Endodermal cell (in vitro differentiated cells): ENCODE measurements at regions not wholly inside any gene's neighbourhood (a gene's known extent, or its start where the extent isn't known, plus 50 kb on each side); places are given as distances from the start of the nearest gene placed in this dataset.

Source experiments
- DNase-seq: peaks from one replicate; pipeline ENCODE4 v3.0.0-alpha.2; 2017
- H3K27ac ChIP-seq: 2 replicates; pipeline ENCODE4 v1.5.1; 2013; ENCODE audit warnings: mild to moderate bottlenecking, low read depth, low read length, moderate library complexity
- H3K27me3 ChIP-seq: 2 replicates; pipeline ENCODE4 v1.6.1; 2013; ENCODE audit warnings: mild to moderate bottlenecking, low read length, moderate library complexity; ENCODE audit not compliant: insufficient read depth, control insufficient read depth, poor library complexity, severe bottlenecking
- H3K36me3 ChIP-seq: 2 replicates; pipeline ENCODE4 v1.7.0; 2013; ENCODE audit warnings: mild to moderate bottlenecking, low read length, moderate library complexity; ENCODE audit not compliant: control insufficient read depth, insufficient read depth
- H3K4me1 ChIP-seq: one replicate; pipeline ENCODE4 v1.7.0; 2013; ENCODE audit warnings: low read length; ENCODE audit not compliant: control insufficient read depth, insufficient read depth
- H3K4me3 ChIP-seq: 2 replicates; pipeline ENCODE4 v1.5.1; 2013; ENCODE audit warnings: mild to moderate bottlenecking, low read length, moderate library complexity
- H3K9ac ChIP-seq: 2 replicates; pipeline ENCODE4 v1.6.1; 2013; ENCODE audit warnings: mild to moderate bottlenecking, low read length, moderate library complexity; ENCODE audit not compliant: poor library complexity, severe bottlenecking; ENCODE audit errors: extremely low read depth
- H3K9me3 ChIP-seq: 2 replicates; pipeline ENCODE4 v1.6.1; 2013; ENCODE audit warnings: mild to moderate bottlenecking, low read length, moderate library complexity; ENCODE audit not compliant: control insufficient read depth
- H3K27ac Mint-ChIP-seq: 2 replicates; pipeline ENCODE4 v1.8.0; 2020; ENCODE audit warnings: mixed read lengths
- H3K27me3 Mint-ChIP-seq: 2 replicates; pipeline ENCODE4 v1.8.0; 2021; ENCODE audit warnings: mild to moderate bottlenecking, mixed read lengths; ENCODE audit not compliant: insufficient read depth
- H3K36me3 Mint-ChIP-seq: 2 replicates; pipeline ENCODE4 v1.8.0; 2020; ENCODE audit warnings: low read depth, mixed read lengths
- H3K4me1 Mint-ChIP-seq: 2 replicates; pipeline ENCODE4 v1.8.0; 2020; ENCODE audit warnings: mixed read lengths
- H3K4me3 Mint-ChIP-seq: 2 replicates; pipeline ENCODE4 v1.8.0; 2020; ENCODE audit warnings: mild to moderate bottlenecking, moderate library complexity, mixed read lengths
- H3K9me3 Mint-ChIP-seq: 2 replicates; pipeline ENCODE4 v1.8.0; 2020; ENCODE audit warnings: mild to moderate bottlenecking, mixed read lengths
- CTCF ChIP-seq: fragments of 200-600 bp; sonication (generic); conservative IDR thresholded peaks from 2 replicates; pipeline ENCODE4 v1.5.0; 2021; ENCODE audit warnings: antibody characterized with exemption, mild to moderate bottlenecking
- WGBS, 2 experiments: methylation state at CpG; one replicate each; pipeline versions ENCODE4 v1.1.5 to v1.1.7; 2013; ENCODE audit warnings: missing lambda C conversion rate in 2 of 2, mixed read lengths in 1 of 2; ENCODE audit not compliant: insufficient coverage in 1 of 2, insufficient read length in 1 of 2; 5-methylcytosine and 5-hydroxymethylcytosine counted together

- DNase-seq, result no peak
- no peaks in the 10 kb centered on the region for H3K9me3 ChIP-seq
- H3K36me3 ChIP-seq, result no peaks in the 10 kb centered on the region
- no peak overlapping the region for H3K9ac ChIP-seq
- 86 to 90% methylated on average over 1 to 2 of the region's 2 CpGs for WGBS, 2 experiments
- no peak overlapping the region for H3K27ac Mint-ChIP-seq
- no peaks in the 10 kb centered on the region for H3K4me1 Mint-ChIP-seq
- no peaks in the 10 kb centered on the region for H3K36me3 Mint-ChIP-seq
- no peaks in the 10 kb centered on the region for H3K27me3 ChIP-seq
- no peak for TF ChIP-seq CTCF
- H3K9me3 Mint-ChIP-seq, result no peaks in the 10 kb centered on the region
- H3K4me3 ChIP-seq, result no peak overlapping the region
- H3K4me1 ChIP-seq, result no peaks in the 10 kb centered on the region
- H3K27me3 Mint-ChIP-seq, result no peaks in the 10 kb centered on the region
- no peak overlapping the region for H3K27ac ChIP-seq
- no peak overlapping the region for H3K4me3 Mint-ChIP-seq
These were observed 97.2 kb upstream of the MAD2L1 start for GRCh38 chr4:120163895-120164294.

GRCh38 chr4:120158841-120159463, 92.3 kb upstream of the MAD2L1 start:
- H3K4me3 ChIP-seq, result no peak overlapping the region
- H3K4me1 ChIP-seq, result no peaks in the 10 kb centered on the region
- no peak overlapping the region for H3K27ac Mint-ChIP-seq
- no peaks in the 10 kb centered on the region for H3K36me3 Mint-ChIP-seq
- WGBS, 2 experiments, result 57 to 79% methylated on average over 2 to 3 of the region's 3 CpGs
- no peak overlapping the region for H3K9ac ChIP-seq
- H3K9me3 ChIP-seq, result no peaks in the 10 kb centered on the region
- peak overlapping the region; percentile 87 for H3K27ac ChIP-seq
- no peaks in the 10 kb centered on the region for H3K9me3 Mint-ChIP-seq
- H3K27me3 ChIP-seq, result no peaks in the 10 kb centered on the region
- no peaks in the 10 kb centered on the region for H3K36me3 ChIP-seq
- no peaks in the 10 kb centered on the region for H3K27me3 Mint-ChIP-seq
- no peak for DNase-seq
- no peaks in the 10 kb centered on the region for H3K4me1 Mint-ChIP-seq
- no peak overlapping the region for H3K4me3 Mint-ChIP-seq
- TF ChIP-seq CTCF, result no peak

GRCh38 chr4:120158046-120158445, 91.4 kb upstream of the MAD2L1 start:
- no peaks in the 10 kb centered on the region for H3K4me1 ChIP-seq
- Mint-ChIP-seq H3K9me3 (no peaks in the 10 kb centered on the region), H3K36me3 (no peaks in the 10 kb centered on the region), H3K27me3 (no peaks in the 10 kb centered on the region), H3K4me3 (no peak overlapping the region), H3K4me1 (no peaks in the 10 kb centered on the region), H3K27ac (no peak overlapping the region)
- no peaks in the 10 kb centered on the region for H3K36me3 ChIP-seq
- DNase-seq, result no peak
- no peak overlapping the region for H3K9ac ChIP-seq
- H3K27ac ChIP-seq, result peak overlapping the region; percentile 65
- WGBS, 2 experiments, result 82 to 86% methylated on average over 2 of the region's 2 CpGs
- no peak overlapping the region for H3K4me3 ChIP-seq
- no peaks in the 10 kb centered on the region for H3K9me3 ChIP-seq
- no peaks in the 10 kb centered on the region for H3K27me3 ChIP-seq
- no peak for TF ChIP-seq CTCF
